ENCODE measurements at regions not wholly inside any gene's neighbourhood (a gene's known extent, or its start where the extent isn't known, plus 50 kb on each side); places are given as distances from the start of the nearest gene placed in this dataset.

DNA sequence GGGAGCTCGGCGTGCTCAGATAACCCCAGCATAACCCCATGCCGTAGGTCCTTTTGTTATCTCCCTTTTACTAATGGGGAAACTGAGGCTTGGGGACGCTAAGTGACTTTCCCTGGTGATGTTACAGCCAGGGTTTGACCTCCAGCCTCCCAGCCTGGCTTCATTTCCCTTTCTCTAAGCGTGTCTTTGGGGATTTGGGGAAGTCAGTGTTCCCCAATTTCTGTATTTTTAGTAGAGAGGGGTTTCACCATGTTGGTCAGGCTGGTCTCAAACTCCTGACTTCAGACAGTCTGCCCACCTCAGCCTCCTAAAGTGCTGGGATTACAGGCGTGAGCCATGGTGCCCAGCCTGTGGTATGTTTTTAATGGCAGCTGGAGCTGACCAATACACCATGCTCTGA, 85.4 kb downstream of the PHETA1 start:
- TF ChIP-seq, protein P1, sequence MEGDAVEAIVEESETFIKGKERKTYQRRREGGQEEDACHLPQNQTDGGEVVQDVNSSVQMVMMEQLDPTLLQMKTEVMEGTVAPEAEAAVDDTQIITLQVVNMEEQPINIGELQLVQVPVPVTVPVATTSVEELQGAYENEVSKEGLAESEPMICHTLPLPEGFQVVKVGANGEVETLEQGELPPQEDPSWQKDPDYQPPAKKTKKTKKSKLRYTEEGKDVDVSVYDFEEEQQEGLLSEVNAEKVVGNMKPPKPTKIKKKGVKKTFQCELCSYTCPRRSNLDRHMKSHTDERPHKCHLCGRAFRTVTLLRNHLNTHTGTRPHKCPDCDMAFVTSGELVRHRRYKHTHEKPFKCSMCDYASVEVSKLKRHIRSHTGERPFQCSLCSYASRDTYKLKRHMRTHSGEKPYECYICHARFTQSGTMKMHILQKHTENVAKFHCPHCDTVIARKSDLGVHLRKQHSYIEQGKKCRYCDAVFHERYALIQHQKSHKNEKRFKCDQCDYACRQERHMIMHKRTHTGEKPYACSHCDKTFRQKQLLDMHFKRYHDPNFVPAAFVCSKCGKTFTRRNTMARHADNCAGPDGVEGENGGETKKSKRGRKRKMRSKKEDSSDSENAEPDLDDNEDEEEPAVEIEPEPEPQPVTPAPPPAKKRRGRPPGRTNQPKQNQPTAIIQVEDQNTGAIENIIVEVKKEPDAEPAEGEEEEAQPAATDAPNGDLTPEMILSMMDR (IDR thresholded peaks at IDR 0.05; ENCODE audit: low read depth, low read length): no peak
- no peak for TF ChIP-seq EZH2phosphoT487 (IDR thresholded peaks at IDR 0.05; ENCODE audit: low read depth)

Measured in OCI-LY3 (cell line).